ENCODE measurements at regions not wholly inside any gene's neighbourhood (a gene's known extent, or its start where the extent isn't known, plus 50 kb on each side); places are given as distances from the start of the nearest gene placed in this dataset.
"Not testable (repeated sequence)": the region's sequence is repeated elsewhere in the genome, so short reads cannot be mapped to it uniquely, and the experiment has no call there.

- no peak for TF ChIP-seq CTCF (IDR thresholded peaks at IDR 0.05)
- no peak for DNase-seq (ENCODE audit: low spot score)
- ATAC-seq (ENCODE audit: low FRiP score), result no peak
Measured at GRCh38 chr6:92427453-92427852, 991.9 kb downstream of the EPHA7 start.

- ATAC-seq (ENCODE audit: low FRiP score), result no peak
- DNase-seq (ENCODE audit: low spot score), result no peak
- no peak for TF ChIP-seq CTCF (IDR thresholded peaks at IDR 0.05)
Measured at GRCh38 chr6:92415656-92416055, 1003.7 kb downstream of the EPHA7 start.

GRCh38 chr6:92408350-92408749, 1011.0 kb downstream of the EPHA7 start:
- TF ChIP-seq CTCF (IDR thresholded peaks at IDR 0.05), result no peak
- DNase-seq (ENCODE audit: low spot score), result no peak
- ATAC-seq (ENCODE audit: low FRiP score), result no peak

GRCh38 chr6:92404281-92404680, 1015.1 kb downstream of the EPHA7 start:
- no peak for ATAC-seq (ENCODE audit: low FRiP score)
- TF ChIP-seq CTCF (IDR thresholded peaks at IDR 0.05), result no peak
- no peak for DNase-seq (ENCODE audit: low spot score)

GRCh38 chr6:92399911-92400310, 1019.4 kb downstream of the EPHA7 start:
- DNase-seq (ENCODE audit: low spot score) (no peak), ATAC-seq (ENCODE audit: low FRiP score) (no peak)
- no peak for TF ChIP-seq CTCF (IDR thresholded peaks at IDR 0.05)

GRCh38 chr6:92388706-92389105, 1030.7 kb downstream of the EPHA7 start:
- not testable (repeated sequence) for DNase-seq (ENCODE audit: low spot score); ATAC-seq (ENCODE audit: low FRiP score)

- DNase-seq (ENCODE audit: low spot score), result no peak
- no peak for TF ChIP-seq CTCF (IDR thresholded peaks at IDR 0.05)
- ATAC-seq (ENCODE audit: low FRiP score), result no peak
Measured at GRCh38 chr6:92380803-92381601, 1038.4 kb downstream of the EPHA7 start.
